ENCODE measurements at regions not wholly inside any gene's neighbourhood (a gene's known extent, or its start where the extent isn't known, plus 50 kb on each side); places are given as distances from the start of the nearest gene placed in this dataset.

DNA sequence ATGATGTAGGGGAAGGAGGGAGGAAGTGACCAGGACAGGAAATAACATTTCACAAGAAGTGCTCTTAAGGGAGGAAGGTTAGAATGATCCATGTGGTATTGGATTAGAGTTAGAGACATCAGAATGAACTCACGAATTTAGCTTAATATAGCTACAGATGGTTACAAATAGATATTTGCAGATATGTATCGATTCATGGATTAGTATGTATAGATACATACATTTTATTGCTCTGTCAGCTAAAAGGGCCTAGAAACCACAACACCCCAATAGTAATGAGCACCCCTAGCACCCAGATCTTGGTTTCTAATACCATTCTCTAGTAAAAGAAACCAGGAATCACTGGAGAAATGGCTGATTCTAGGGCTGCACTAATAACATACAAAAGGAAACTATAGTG is 59.6 kb upstream of the LTBP1 start:
- Mint-ChIP-seq H3K36me3 (ENCODE audit: insufficient read depth, unreplicated experiment) (no peaks in the 10 kb centered on the region), H3K9me3 (ENCODE audit: unreplicated experiment) (peaks cover 17% of the 10 kb centered on the region), H3K27ac (ENCODE audit: unreplicated experiment) (no peak overlapping the region), H3K4me1 (ENCODE audit: low read depth, unreplicated experiment) (no peaks in the 10 kb centered on the region), H3K4me3 (ENCODE audit: unreplicated experiment) (no peak overlapping the region), H3K27me3 (ENCODE audit: insufficient read depth, unreplicated experiment) (no peaks in the 10 kb centered on the region)
- Histone ChIP-seq H3K9me3 (peaks cover 9% of the 10 kb centered on the region), H3K4me3 (ENCODE audit: low read depth, low read length) (no peak overlapping the region), H3K4me1 (no peaks in the 10 kb centered on the region), H3K36me3 (ENCODE audit: control insufficient read depth, insufficient read depth, low read length) (no peaks in the 10 kb centered on the region), H3K27me3 (replicated peaks; ENCODE audit: control insufficient read depth, insufficient read depth, low read length) (no peaks in the 10 kb centered on the region)
- no peak for DNase-seq
- TF ChIP-seq, protein P1, sequence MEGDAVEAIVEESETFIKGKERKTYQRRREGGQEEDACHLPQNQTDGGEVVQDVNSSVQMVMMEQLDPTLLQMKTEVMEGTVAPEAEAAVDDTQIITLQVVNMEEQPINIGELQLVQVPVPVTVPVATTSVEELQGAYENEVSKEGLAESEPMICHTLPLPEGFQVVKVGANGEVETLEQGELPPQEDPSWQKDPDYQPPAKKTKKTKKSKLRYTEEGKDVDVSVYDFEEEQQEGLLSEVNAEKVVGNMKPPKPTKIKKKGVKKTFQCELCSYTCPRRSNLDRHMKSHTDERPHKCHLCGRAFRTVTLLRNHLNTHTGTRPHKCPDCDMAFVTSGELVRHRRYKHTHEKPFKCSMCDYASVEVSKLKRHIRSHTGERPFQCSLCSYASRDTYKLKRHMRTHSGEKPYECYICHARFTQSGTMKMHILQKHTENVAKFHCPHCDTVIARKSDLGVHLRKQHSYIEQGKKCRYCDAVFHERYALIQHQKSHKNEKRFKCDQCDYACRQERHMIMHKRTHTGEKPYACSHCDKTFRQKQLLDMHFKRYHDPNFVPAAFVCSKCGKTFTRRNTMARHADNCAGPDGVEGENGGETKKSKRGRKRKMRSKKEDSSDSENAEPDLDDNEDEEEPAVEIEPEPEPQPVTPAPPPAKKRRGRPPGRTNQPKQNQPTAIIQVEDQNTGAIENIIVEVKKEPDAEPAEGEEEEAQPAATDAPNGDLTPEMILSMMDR (IDR thresholded peaks at IDR 0.05; ENCODE audit: insufficient read depth in 1 of 2, low read depth in 1 of 2, low read length in 1 of 2, severe bottlenecking in 1 of 2, unreplicated experiment in 1 of 2): no peak
- BruUV-seq (replicated peaks): no TSS peak
- intact Hi-C loops (cut with micrococcal nuclease; ENCODE audit: unreplicated experiment): no loop called here
- CTCF ChIA-PET: no interaction called here
- POLR2A ChIA-PET: no interaction called here

GRCh38 chr2:32894119-32894728 is 52.5 kb upstream of the LTBP1 start:
- Histone ChIP-seq H3K27me3 (replicated peaks; ENCODE audit: control insufficient read depth, insufficient read depth, low read length) (no peaks in the 10 kb centered on the region), H3K9me3 (no peaks in the 10 kb centered on the region), H3K4me3 (ENCODE audit: low read depth, low read length) (no peak overlapping the region), H3K4me1 (no peaks in the 10 kb centered on the region), H3K36me3 (ENCODE audit: control insufficient read depth, insufficient read depth, low read length) (no peaks in the 10 kb centered on the region)
- intact Hi-C loops (cut with micrococcal nuclease; ENCODE audit: unreplicated experiment): no loop called here
- H3K36me3 Mint-ChIP-seq (ENCODE audit: insufficient read depth, unreplicated experiment): no peaks in the 10 kb centered on the region
- H3K27ac Mint-ChIP-seq (ENCODE audit: unreplicated experiment): no peak overlapping the region
- TF ChIP-seq, protein P1 (IDR thresholded peaks at IDR 0.05; ENCODE audit: insufficient read depth in 1 of 2, low read depth in 1 of 2, low read length in 1 of 2, severe bottlenecking in 1 of 2, unreplicated experiment in 1 of 2): no peak
- H3K27me3 Mint-ChIP-seq (ENCODE audit: insufficient read depth, unreplicated experiment): no peaks in the 10 kb centered on the region
- BruUV-seq (replicated peaks): no TSS peak
- no peak overlapping the region for H3K4me3 Mint-ChIP-seq (ENCODE audit: unreplicated experiment)
- ChIA-PET POLR2A (no interaction called here), CTCF (no interaction called here)
- H3K4me1 Mint-ChIP-seq (ENCODE audit: low read depth, unreplicated experiment): no peaks in the 10 kb centered on the region
- no peak for DNase-seq
- H3K9me3 Mint-ChIP-seq (ENCODE audit: unreplicated experiment): peaks cover 7% of the 10 kb centered on the region

GRCh38 chr2:32895424-32895823 is 51.3 kb upstream of the LTBP1 start:
- no TSS peak for BruUV-seq (replicated peaks)
- ChIA-PET POLR2A (no interaction called here), CTCF (no interaction called here)
- Histone ChIP-seq H3K9me3 (no peaks in the 10 kb centered on the region), H3K4me3 (ENCODE audit: low read depth, low read length) (no peak overlapping the region), H3K4me1 (no peaks in the 10 kb centered on the region), H3K36me3 (ENCODE audit: control insufficient read depth, insufficient read depth, low read length) (no peaks in the 10 kb centered on the region), H3K27me3 (replicated peaks; ENCODE audit: control insufficient read depth, insufficient read depth, low read length) (no peaks in the 10 kb centered on the region)
- TF ChIP-seq, protein P1 (IDR thresholded peaks at IDR 0.05; ENCODE audit: insufficient read depth in 1 of 2, low read depth in 1 of 2, low read length in 1 of 2, severe bottlenecking in 1 of 2, unreplicated experiment in 1 of 2): no peak
- no peaks in the 10 kb centered on the region for H3K27me3 Mint-ChIP-seq (ENCODE audit: insufficient read depth, unreplicated experiment)
- no peaks in the 10 kb centered on the region for H3K36me3 Mint-ChIP-seq (ENCODE audit: insufficient read depth, unreplicated experiment)
- intact Hi-C loops (cut with micrococcal nuclease; ENCODE audit: unreplicated experiment): no loop called here
- H3K4me3 Mint-ChIP-seq (ENCODE audit: unreplicated experiment): no peak overlapping the region
- no peak for DNase-seq
- H3K9me3 Mint-ChIP-seq (ENCODE audit: unreplicated experiment): no peaks in the 10 kb centered on the region
- H3K27ac Mint-ChIP-seq (ENCODE audit: unreplicated experiment): no peak overlapping the region
- H3K4me1 Mint-ChIP-seq (ENCODE audit: low read depth, unreplicated experiment): no peaks in the 10 kb centered on the region
